ENCODE measurements at regions not wholly inside any gene's neighbourhood (a gene's known extent, or its start where the extent isn't known, plus 50 kb on each side); places are given as distances from the start of the nearest gene placed in this dataset.
A peak's percentile ranks its signal among the peaks of the same experiment; 100 is the strongest.

DNA sequence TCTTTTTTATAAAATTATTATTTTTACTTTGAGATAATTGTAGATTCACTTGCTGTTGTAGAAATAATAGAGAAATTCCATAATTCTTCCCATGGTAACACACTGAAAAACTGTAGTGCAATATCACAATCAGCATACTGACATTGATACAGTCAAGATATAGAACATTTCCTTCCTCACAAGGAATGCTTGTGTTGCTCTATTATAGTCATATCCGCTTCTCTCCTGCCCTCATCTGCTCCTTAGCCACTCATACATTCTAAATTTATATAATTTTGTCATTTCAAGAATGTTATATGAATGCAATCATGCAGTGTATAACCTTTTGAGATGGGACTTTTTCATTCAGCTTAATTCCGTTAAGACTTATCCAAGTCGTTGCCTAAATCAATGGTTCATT is 320.2 kb downstream of the BARHL2 start:
- TF ChIP-seq, protein P1, sequence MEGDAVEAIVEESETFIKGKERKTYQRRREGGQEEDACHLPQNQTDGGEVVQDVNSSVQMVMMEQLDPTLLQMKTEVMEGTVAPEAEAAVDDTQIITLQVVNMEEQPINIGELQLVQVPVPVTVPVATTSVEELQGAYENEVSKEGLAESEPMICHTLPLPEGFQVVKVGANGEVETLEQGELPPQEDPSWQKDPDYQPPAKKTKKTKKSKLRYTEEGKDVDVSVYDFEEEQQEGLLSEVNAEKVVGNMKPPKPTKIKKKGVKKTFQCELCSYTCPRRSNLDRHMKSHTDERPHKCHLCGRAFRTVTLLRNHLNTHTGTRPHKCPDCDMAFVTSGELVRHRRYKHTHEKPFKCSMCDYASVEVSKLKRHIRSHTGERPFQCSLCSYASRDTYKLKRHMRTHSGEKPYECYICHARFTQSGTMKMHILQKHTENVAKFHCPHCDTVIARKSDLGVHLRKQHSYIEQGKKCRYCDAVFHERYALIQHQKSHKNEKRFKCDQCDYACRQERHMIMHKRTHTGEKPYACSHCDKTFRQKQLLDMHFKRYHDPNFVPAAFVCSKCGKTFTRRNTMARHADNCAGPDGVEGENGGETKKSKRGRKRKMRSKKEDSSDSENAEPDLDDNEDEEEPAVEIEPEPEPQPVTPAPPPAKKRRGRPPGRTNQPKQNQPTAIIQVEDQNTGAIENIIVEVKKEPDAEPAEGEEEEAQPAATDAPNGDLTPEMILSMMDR (IDR thresholded peaks at IDR 0.05; ENCODE audit: extremely low read depth in 1 of 2, insufficient read depth in 1 of 2, low read depth in 1 of 2, low read length in 2 of 2) = no peak
- TF ChIP-seq POLR2A (IDR thresholded peaks at IDR 0.05; ENCODE audit: low read depth, low read length) (no peak), EZH2 (IDR thresholded peaks at IDR 0.05; ENCODE audit: borderline replicate concordance, low read depth, low read length, severe bottlenecking) (no peak), JUN (IDR thresholded peaks at IDR 0.05; ENCODE audit: borderline replicate concordance, insufficient read depth, insufficient read length, low read depth) (peak; percentile 59), POLR2AphosphoS5 (IDR thresholded peaks at IDR 0.05; ENCODE audit: insufficient read depth, low read depth, low read length) (no peak)

Measured in endothelial cell of umbilical vein (primary cell).